ENCODE measurements at regions not wholly inside any gene's neighbourhood (a gene's known extent, or its start where the extent isn't known, plus 50 kb on each side); places are given as distances from the start of the nearest gene placed in this dataset.

GRCh38 chr1:222404710-222405109, 143.2 kb downstream of the HHIPL2 start:
- H3K36me3 ChIP-seq = no peaks in the 10 kb centered on the region
- no peaks in the 10 kb centered on the region for H3K27me3 ChIP-seq
- H3K4me3 ChIP-seq = no peak overlapping the region
- TF ChIP-seq EP300 (IDR thresholded peaks at IDR 0.05) (no peak), POLR2AphosphoS5 (IDR thresholded peaks at IDR 0.05) (no peak), POLR2A (IDR thresholded peaks at IDR 0.05) (no peak), CTCF (IDR thresholded peaks at IDR 0.05) (no peak)
- DNase-seq (no peak), ATAC-seq (ENCODE audit: low FRiP score in 2 of 2) (no peak)
- H3K9me3 ChIP-seq = no peaks in the 10 kb centered on the region
- 59 to 76% methylated on average over 4 of the region's 4 CpGs for WGBS, 2 donors
- no peaks in the 10 kb centered on the region for H3K4me1 ChIP-seq
- no peak overlapping the region for H3K27ac ChIP-seq

GRCh38 chr1:222399197-222399596, 148.7 kb downstream of the HHIPL2 start:
- Histone ChIP-seq H3K4me3 (no peak overlapping the region), H3K36me3 (no peaks in the 10 kb centered on the region), H3K27ac (no peak overlapping the region), H3K27me3 (no peaks in the 10 kb centered on the region), H3K4me1 (no peaks in the 10 kb centered on the region), H3K9me3 (no peaks in the 10 kb centered on the region)
- ATAC-seq (ENCODE audit: low FRiP score in 2 of 2) (no peak), DNase-seq (no peak)
- no peak for TF ChIP-seq CTCF (IDR thresholded peaks at IDR 0.05)
- TF ChIP-seq POLR2A (IDR thresholded peaks at IDR 0.05) = no peak
- TF ChIP-seq EP300 (IDR thresholded peaks at IDR 0.05) = no peak
- TF ChIP-seq POLR2AphosphoS5 (IDR thresholded peaks at IDR 0.05) = no peak

- WGBS, 2 donors = 44 to 80% methylated on average over 1 of the region's 1 CpG
- no peak for TF ChIP-seq CTCF (IDR thresholded peaks at IDR 0.05)
- TF ChIP-seq POLR2AphosphoS5 (IDR thresholded peaks at IDR 0.05) = no peak
- TF ChIP-seq EP300 (IDR thresholded peaks at IDR 0.05) = no peak
- no peak for TF ChIP-seq POLR2A (IDR thresholded peaks at IDR 0.05)
Measured at GRCh38 chr1:222394224-222394623, 153.7 kb downstream of the HHIPL2 start.

GRCh38 chr1:222392556-222392955, 155.3 kb downstream of the HHIPL2 start:
- ATAC-seq (ENCODE audit: low FRiP score in 2 of 2) (no peak), DNase-seq (no peak)
- Histone ChIP-seq H3K27me3 (no peaks in the 10 kb centered on the region), H3K4me3 (no peak overlapping the region), H3K9me3 (no peaks in the 10 kb centered on the region), H3K4me1 (no peaks in the 10 kb centered on the region), H3K27ac (no peak overlapping the region), H3K36me3 (no peaks in the 10 kb centered on the region)
- no peak for TF ChIP-seq CTCF (IDR thresholded peaks at IDR 0.05)
- no peak for TF ChIP-seq POLR2AphosphoS5 (IDR thresholded peaks at IDR 0.05)
- TF ChIP-seq POLR2A (IDR thresholded peaks at IDR 0.05) = no peak
- TF ChIP-seq EP300 (IDR thresholded peaks at IDR 0.05) = no peak
- 86 to 87% methylated on average over 3 of the region's 3 CpGs for WGBS, 2 donors

More at GRCh38 chr1:222394224-222394623, 153.7 kb downstream of the HHIPL2 start:
- H3K36me3 ChIP-seq = no peaks in the 10 kb centered on the region
- no peak overlapping the region for H3K4me3 ChIP-seq
- H3K9me3 ChIP-seq = no peaks in the 10 kb centered on the region
- no peaks in the 10 kb centered on the region for H3K27me3 ChIP-seq
- ATAC-seq (ENCODE audit: low FRiP score in 2 of 2) (no peak), DNase-seq (no peak)
- H3K4me1 ChIP-seq = no peaks in the 10 kb centered on the region
- no peak overlapping the region for H3K27ac ChIP-seq

- no peaks in the 10 kb centered on the region for H3K27me3 ChIP-seq
- DNase-seq (no peak), ATAC-seq (ENCODE audit: low FRiP score in 2 of 2) (no peak)
- H3K36me3 ChIP-seq = no peaks in the 10 kb centered on the region
- TF ChIP-seq POLR2AphosphoS5 (IDR thresholded peaks at IDR 0.05) (no peak), EP300 (IDR thresholded peaks at IDR 0.05) (no peak)
- 73 to 92% methylated on average over 2 of the region's 2 CpGs for WGBS, 2 donors
- H3K9me3 ChIP-seq = no peaks in the 10 kb centered on the region
- no peaks in the 10 kb centered on the region for H3K4me1 ChIP-seq
- H3K4me3 ChIP-seq = no peak overlapping the region
- H3K27ac ChIP-seq = no peak overlapping the region
Measured at GRCh38 chr1:222390181-222390580, 157.7 kb downstream of the HHIPL2 start.
